ENCODE measurements at regions not wholly inside any gene's neighbourhood (a gene's known extent, or its start where the extent isn't known, plus 50 kb on each side); places are given as distances from the start of the nearest gene placed in this dataset.

GRCh38 chr4:123744664-123745290 is 348.2 kb downstream of the SPRY1 start:
- intact Hi-C loops (cut with DNase I) = no loop called here
- ATAC-seq (ENCODE audit: poor library complexity) (peak; percentile 73), DNase-seq (no peak)

GRCh38 chr4:123747016-123747415 is 350.4 kb downstream of the SPRY1 start:
- ATAC-seq (ENCODE audit: poor library complexity) = no peak
- DNase-seq = no peak
- intact Hi-C loops (cut with DNase I) = no loop called here

- no peak for DNase-seq
- intact Hi-C loops (cut with DNase I) = no loop called here
Measured at GRCh38 chr4:123748806-123749205, 352.2 kb downstream of the SPRY1 start.

GRCh38 chr4:123749383-123749782 is 352.8 kb downstream of the SPRY1 start:
- ATAC-seq (ENCODE audit: poor library complexity) = peak; percentile 87
- intact Hi-C loops (cut with DNase I) = no loop called here

More at GRCh38 chr4:123748806-123749205, 352.2 kb downstream of the SPRY1 start:
- no peak for ATAC-seq (ENCODE audit: poor library complexity)

GRCh38 chr4:123750044-123750443 is 353.4 kb downstream of the SPRY1 start:
- intact Hi-C loops (cut with DNase I) = no loop called here
- ATAC-seq (ENCODE audit: poor library complexity) = peak; percentile 32
- DNase-seq = no peak

More at GRCh38 chr4:123749383-123749782, 352.8 kb downstream of the SPRY1 start:
- peak; percentile 78 for DNase-seq

GRCh38 chr4:123755655-123756054 is 359.1 kb downstream of the SPRY1 start:
- no peak for DNase-seq
- intact Hi-C loops (cut with DNase I) = no loop called here
- ATAC-seq (ENCODE audit: poor library complexity) = no peak

GRCh38 chr4:123767806-123768205 is 371.2 kb downstream of the SPRY1 start:
- intact Hi-C loops (cut with DNase I) = loop anchor here (5.0 kb wide), 1 partner anchor 344 kb away; no protein-coding TSS in a partner anchor
- no peak for ATAC-seq (ENCODE audit: poor library complexity)
- no peak for DNase-seq

GRCh38 chr4:123770884-123771283 is 374.3 kb downstream of the SPRY1 start:
- intact Hi-C loops (cut with DNase I) = no loop called here
- DNase-seq (no peak), ATAC-seq (ENCODE audit: poor library complexity) (no peak)

GRCh38 chr4:123776267-123776666 is 379.7 kb downstream of the SPRY1 start:
- no peak for DNase-seq
- no peak for ATAC-seq (ENCODE audit: poor library complexity)
- intact Hi-C loops (cut with DNase I) = no loop called here

GRCh38 chr4:123777373-123777772 is 380.8 kb downstream of the SPRY1 start:
- DNase-seq (no peak), ATAC-seq (ENCODE audit: poor library complexity) (peak; percentile 94)
- intact Hi-C loops (cut with DNase I) = no loop called here

GRCh38 chr4:123783151-123783790 is 386.7 kb downstream of the SPRY1 start:
- DNase-seq (no peak), ATAC-seq (ENCODE audit: poor library complexity) (no peak)
- intact Hi-C loops (cut with DNase I) = no loop called here

GRCh38 chr4:123783921-123784320 is 387.3 kb downstream of the SPRY1 start:
- ATAC-seq (ENCODE audit: poor library complexity) (no peak), DNase-seq (no peak)
- intact Hi-C loops (cut with DNase I) = no loop called here

GRCh38 chr4:123784626-123785025 is 388.0 kb downstream of the SPRY1 start:
- DNase-seq = no peak
- intact Hi-C loops (cut with DNase I) = no loop called here
- no peak for ATAC-seq (ENCODE audit: poor library complexity)

- peak; percentile 67 for DNase-seq
- intact Hi-C loops (cut with DNase I) = no loop called here
- ATAC-seq (ENCODE audit: poor library complexity) = peak; percentile 82
Measured at GRCh38 chr4:123785538-123785937, 388.9 kb downstream of the SPRY1 start.

- intact Hi-C loops (cut with DNase I) = no loop called here
- ATAC-seq (ENCODE audit: poor library complexity) = peak; percentile 56
Measured at GRCh38 chr4:123786163-123786915, 389.7 kb downstream of the SPRY1 start.

GRCh38 chr4:123786920-123787319 is 390.3 kb downstream of the SPRY1 start:
- intact Hi-C loops (cut with DNase I) = no loop called here
- ATAC-seq (ENCODE audit: poor library complexity) (peak; percentile 62), DNase-seq (peak; percentile 60)

More at GRCh38 chr4:123786163-123786915, 389.7 kb downstream of the SPRY1 start:
- no peak for DNase-seq

GRCh38 chr4:123787512-123788080 is 391.0 kb downstream of the SPRY1 start:
- peak; percentile 28 for ATAC-seq (ENCODE audit: poor library complexity)
- intact Hi-C loops (cut with DNase I) = no loop called here

GRCh38 chr4:123788577-123788976 is 392.0 kb downstream of the SPRY1 start:
- ATAC-seq (ENCODE audit: poor library complexity) (no peak), DNase-seq (no peak)
- intact Hi-C loops (cut with DNase I) = no loop called here

More at GRCh38 chr4:123787512-123788080, 391.0 kb downstream of the SPRY1 start:
- DNase-seq = no peak

- ATAC-seq (ENCODE audit: poor library complexity) (no peak), DNase-seq (no peak)
- intact Hi-C loops (cut with DNase I) = no loop called here
Measured at GRCh38 chr4:123790681-123791080, 394.1 kb downstream of the SPRY1 start.

Data from Right ventricle myocardium superior (tissue), 1 donor.